Adrenal gland (tissue), 5 donors: ENCODE measurements at regions not wholly inside any gene's neighbourhood (a gene's known extent, or its start where the extent isn't known, plus 50 kb on each side); places are given as distances from the start of the nearest gene placed in this dataset.

Experiments
- CTCF ChIP-seq, 6 experiments: fragments of 450-650 bp in 4 of 6; fragments of 200-600 bp in 2 of 6; sonication (generic) in 1 of 6; IDR thresholded peaks; 1 replicate in 5 of 6; 2 replicates in 1 of 6; pipeline versions ENCODE4 v1.5.1 to v1.8.0; 2016 to 2021; ENCODE audit warnings: antibody characterized with exemption in 6 of 6, mild to moderate bottlenecking in 2 of 6, moderate library complexity in 1 of 6
- POLR2A ChIP-seq, 2 donors: fragments of 450-650 bp; IDR thresholded peaks; one replicate each; pipeline ENCODE4 v1.6.1; 2017; ENCODE audit warnings: antibody characterized with exemption in 2 of 2, mild to moderate bottlenecking in 2 of 2, moderate library complexity in 1 of 2
- donor health status: DM: no; HTN: no; CAD: no.

- TF ChIP-seq CTCF (IDR thresholded peaks at IDR 0.05) = no peak
- TF ChIP-seq POLR2A (IDR thresholded peaks at IDR 0.05) = no peak
Observed at GRCh38 chr12:88717188-88717587, 136.9 kb upstream of the KITLG start.
